IPS DF 4.7 (cell line): ENCODE measurements at regions not wholly inside any gene's neighbourhood (a gene's known extent, or its start where the extent isn't known, plus 50 kb on each side); places are given as distances from the start of the nearest gene placed in this dataset.

Experiments
- DNase-seq: peaks from one replicate; pipeline ENCODE4 v3.0.0-alpha.2; 2013; ENCODE audit warnings: low spot score; ENCODE audit errors: extremely low read depth

- DNase-seq, result no peak
Observed at GRCh38 chr3:190790185-190790584, 72.3 kb downstream of the GMNC start.

- no peak for DNase-seq
Observed at GRCh38 chr3:190786898-190787297, 75.6 kb downstream of the GMNC start.

- DNase-seq, result no peak
Observed at GRCh38 chr3:190785047-190785446, 77.4 kb downstream of the GMNC start.

DNA sequence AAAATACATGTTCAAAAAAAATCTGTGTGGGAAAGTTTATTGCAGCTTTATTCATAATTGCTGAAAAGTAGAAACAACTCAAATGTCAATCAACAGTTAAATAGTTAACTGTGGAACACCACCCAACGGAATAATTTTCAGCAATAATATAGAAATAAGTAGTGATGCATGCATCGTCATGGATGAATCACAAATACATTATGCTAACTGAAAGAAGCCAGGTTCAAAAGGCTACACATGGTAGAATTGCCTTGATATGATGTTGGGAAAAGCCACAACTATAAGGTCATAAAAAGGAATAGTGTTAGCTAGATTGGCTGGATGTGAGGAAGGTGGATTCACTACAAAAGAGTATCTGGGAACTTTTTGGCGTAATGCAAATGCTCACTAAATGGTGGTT lies 82.0 kb downstream of the GMNC start:
- DNase-seq, result no peak

GRCh38 chr3:190774633-190775032 lies 87.9 kb downstream of the GMNC start:
- DNase-seq, result no peak

- DNase-seq, result no peak
Observed at GRCh38 chr3:190773948-190774347, 88.5 kb downstream of the GMNC start.

DNA sequence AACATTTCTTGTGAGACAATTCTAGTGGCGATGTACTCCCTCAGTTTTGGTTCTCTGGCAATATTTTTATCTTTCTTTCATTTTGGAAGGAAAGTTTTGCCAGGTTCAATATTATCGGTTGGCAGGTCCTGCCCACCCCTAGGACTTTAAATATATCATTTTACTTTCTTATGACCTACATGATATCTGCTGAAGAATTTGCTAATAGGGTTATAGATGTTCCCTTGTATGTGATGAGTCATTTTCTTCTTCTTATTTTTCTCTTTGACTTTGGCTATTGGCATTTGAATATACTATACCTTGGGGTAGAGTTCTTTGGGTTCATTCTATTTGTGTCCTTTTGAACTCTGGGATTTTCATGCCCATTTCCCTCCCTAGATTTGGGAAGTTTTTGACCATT lies 89.7 kb downstream of the GMNC start:
- no peak for DNase-seq

- no peak for DNase-seq
Observed at GRCh38 chr3:190768891-190769290, 93.6 kb downstream of the GMNC start.

GRCh38 chr3:190767851-190768250 lies 94.6 kb downstream of the GMNC start:
- no peak for DNase-seq

DNA sequence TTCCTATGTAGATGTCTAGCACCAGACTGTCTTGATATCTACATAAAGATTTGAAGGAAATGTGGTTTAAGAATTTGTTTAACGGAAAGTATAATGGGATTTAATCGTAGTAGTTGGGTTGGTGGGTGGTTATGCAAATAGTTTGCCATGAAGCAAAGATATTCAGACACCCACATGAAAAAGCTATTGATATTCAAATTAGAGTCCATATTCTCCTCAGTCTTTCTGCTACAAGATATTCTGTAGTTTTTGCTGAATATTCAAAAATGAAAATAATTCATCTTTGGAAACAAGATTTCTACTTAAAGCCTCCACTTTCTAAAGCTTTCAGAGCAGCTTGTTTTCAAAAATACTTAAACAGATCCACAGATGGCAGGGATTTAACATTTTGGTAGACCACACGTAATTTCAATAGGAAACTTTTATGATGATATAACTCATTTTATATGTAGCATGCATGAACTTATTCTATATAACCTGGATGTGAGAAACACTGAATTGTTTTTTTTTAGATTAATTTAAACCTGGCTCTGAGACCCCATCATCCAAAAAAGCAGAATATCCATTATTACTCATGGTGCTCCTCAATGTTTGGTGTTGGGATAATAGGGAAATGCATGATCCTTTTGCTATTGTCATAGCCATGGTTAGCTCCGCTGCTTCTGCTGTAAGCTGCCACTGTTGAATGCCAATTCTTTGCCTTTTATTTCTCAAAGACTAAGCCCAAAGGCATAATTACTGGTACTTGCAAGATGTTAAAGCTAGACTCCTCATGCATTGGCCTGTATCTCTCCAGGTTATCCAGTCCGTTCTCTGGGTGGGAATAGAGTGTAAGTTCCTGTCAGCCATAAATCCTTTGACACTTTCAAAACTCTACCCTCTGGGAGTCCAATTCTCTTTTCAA lies 98.0 kb downstream of the GMNC start:
- DNase-seq, result no peak

DNA sequence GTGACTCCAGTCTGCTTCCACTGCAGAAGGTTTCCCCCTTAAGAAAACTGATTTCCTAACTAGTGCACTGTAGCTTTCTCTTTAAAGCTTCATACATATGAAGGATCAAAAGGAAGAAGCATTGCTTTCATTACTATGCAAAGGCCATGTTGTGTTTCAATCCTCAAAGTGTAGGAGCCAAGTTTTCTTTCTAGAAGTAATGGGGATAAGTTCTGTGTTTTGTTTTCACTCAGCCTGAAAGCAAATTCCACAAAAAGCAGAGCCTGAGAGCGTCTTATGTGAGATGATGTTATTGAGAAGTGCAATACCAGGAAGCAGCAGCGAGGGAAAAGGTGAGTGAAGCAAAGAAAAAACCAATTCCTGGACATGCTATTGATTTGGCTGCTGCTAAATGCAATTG lies 99.7 kb downstream of the GMNC start:
- DNase-seq, result no peak

GRCh38 chr3:190747571-190747970 lies 114.9 kb downstream of the GMNC start:
- no peak for DNase-seq

DNA sequence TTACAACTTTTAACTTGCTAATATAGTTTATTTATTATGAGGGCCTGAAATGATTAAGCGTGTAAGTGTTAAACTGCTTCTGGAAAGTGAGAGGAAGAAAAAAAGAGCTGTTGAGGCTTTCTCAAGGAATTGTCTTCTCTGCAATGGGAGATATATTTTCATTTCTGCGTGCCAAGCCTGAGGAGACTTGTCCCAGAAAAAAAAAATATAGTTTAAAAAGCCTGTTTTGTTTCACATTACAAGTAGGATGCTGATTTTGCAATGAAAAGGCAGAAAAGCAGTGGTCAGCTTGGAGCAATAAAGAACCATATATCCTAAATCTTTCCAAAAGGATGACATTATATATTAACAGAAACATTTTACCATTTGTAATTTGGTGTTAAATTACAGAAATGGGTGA lies 115.5 kb downstream of the GMNC start:
- DNase-seq, result no peak

DNA sequence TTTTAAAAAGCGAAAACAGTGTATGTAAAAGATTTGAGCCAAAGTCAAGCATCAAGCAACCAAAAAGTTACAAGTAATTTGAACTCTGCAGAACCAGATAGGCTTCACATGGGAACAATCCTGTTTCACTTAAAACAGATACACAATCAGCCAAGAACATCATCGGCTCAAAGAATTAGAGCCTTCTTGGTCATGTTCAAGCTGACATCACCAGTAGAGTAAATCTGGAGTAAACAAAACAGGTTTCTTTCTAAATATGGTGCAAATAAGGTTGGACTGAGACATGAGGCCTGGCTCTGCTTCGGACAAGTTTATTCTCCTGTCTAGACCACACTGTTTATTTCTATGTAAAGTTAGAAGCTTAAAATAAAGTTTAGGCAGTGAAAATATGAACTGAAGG lies 116.0 kb downstream of the GMNC start:
- DNase-seq, result no peak

- no peak for DNase-seq
Observed at GRCh38 chr3:190741788-190742187, 120.7 kb downstream of the GMNC start.

GRCh38 chr3:190739641-190740185 lies 122.8 kb downstream of the GMNC start:
- no peak for DNase-seq

DNA sequence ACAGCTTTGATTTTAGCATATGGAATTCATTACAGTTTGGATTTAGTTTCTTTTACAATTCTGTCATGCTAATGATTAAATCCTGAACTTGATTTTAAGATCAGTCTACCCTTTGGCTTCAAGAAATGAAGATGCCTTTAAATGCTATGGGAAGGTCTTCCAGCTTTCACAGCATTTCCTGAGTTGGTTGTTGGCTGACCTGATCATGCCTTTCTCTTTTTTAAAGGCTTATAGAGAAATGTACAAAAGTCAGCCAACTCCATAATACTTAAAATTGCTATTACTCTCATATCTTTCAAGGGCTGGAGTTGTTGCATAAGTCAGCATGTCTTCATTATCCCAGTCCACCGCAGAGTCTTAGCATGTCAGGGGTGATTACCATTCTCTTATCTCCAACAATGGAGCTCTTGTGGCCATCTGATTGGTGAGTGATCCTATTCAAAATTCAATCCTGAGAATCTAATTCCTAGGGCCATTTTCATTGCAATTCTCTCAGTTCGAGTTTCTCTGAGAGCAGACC lies 123.8 kb downstream of the GMNC start:
- DNase-seq, result no peak

DNA sequence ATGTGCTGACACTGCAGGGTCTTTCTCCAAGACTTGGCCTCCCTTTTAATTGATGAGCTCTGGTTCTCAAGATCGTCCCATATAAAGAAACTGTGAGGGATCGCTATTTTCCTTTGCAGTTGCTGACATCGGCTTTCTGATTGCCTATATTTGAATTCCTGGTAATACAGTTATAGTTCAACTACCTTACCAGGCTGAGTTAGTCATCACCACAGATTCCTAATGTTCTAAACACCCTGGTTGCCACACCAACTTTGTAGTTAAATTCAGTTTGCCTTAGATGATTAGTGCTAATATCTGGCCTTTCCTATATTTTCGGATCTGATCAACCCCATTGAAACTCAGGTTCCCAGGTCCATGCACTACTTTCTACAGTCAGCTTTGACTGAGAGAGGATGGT lies 125.0 kb downstream of the GMNC start:
- DNase-seq, result no peak

- DNase-seq, result no peak
Observed at GRCh38 chr3:190734490-190734889, 128.0 kb downstream of the GMNC start.

GRCh38 chr3:190733591-190734146 lies 128.8 kb downstream of the GMNC start:
- no peak for DNase-seq

- DNase-seq, result no peak
Observed at GRCh38 chr3:190731596-190731995, 130.9 kb downstream of the GMNC start.

- no peak for DNase-seq
Observed at GRCh38 chr3:190728574-190729246, 133.8 kb downstream of the GMNC start.
